ENCODE measurements at regions not wholly inside any gene's neighbourhood (a gene's known extent, or its start where the extent isn't known, plus 50 kb on each side); places are given as distances from the start of the nearest gene placed in this dataset.
A peak's percentile ranks its signal among the peaks of the same experiment; 100 is the strongest.
"Not testable (repeated sequence)": the region's sequence is repeated elsewhere in the genome, so short reads cannot be mapped to it uniquely, and the experiment has no call there.

- in situ Hi-C loops (cut with HindIII; ENCODE audit: low sequenced_read_pairs) = no loop called here
- TF ChIP-seq CTCF (IDR thresholded peaks at IDR 0.05; ENCODE audit: low read depth, low read length) = no peak
- no peak for DNase-seq (ENCODE audit: low read depth, low spot score)
- H3K4me3 ChIP-seq (ENCODE audit: low read depth, low read length) = no peak overlapping the region
Observed at GRCh38 chr12:124470806-124471205, 96.6 kb downstream of the NCOR2 start.

- in situ Hi-C loops (cut with HindIII; ENCODE audit: low sequenced_read_pairs) = no loop called here
- no peak for DNase-seq (ENCODE audit: low read depth, low spot score)
- H3K4me3 ChIP-seq (ENCODE audit: low read depth, low read length) = no peak overlapping the region
- TF ChIP-seq CTCF (IDR thresholded peaks at IDR 0.05; ENCODE audit: low read depth, low read length) = no peak
Observed at GRCh38 chr12:124470139-124470538, 97.3 kb downstream of the NCOR2 start.

DNA sequence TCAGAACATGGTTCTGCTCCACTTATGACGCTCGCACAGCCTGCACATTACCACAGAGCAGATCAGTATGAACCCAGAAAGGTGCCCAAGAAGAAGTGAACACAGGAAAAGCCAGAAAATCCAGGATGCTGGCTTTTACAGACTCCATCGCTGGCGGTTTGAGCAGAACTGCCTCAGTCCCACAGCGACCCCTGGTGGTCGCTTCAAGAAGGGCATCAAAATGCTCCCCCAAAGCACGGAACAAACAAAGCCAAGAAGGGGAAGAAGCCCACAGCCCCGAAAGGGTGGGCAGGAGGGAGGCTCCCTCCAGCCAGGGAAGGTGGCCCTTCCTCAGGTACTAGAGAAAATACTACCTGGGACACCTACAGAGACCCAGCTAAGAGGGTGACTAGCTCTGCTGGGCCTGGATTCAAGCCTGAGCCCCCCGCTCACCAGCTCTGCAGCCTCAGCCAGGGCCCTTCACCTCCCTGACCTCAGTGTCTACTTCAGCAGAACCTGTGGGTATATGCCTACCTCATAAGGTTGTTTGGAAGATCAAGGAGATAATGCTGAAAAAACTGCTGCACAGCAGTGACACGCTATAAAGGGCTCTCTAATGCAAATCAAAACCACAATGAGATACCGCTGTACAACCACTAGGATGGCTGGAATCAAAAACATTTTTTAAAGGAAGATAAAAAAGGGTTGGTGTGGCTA lies 98.1 kb downstream of the NCOR2 start:
- no peak overlapping the region for H3K4me3 ChIP-seq (ENCODE audit: low read depth, low read length)
- DNase-seq (ENCODE audit: low read depth, low spot score) = no peak
- TF ChIP-seq CTCF (IDR thresholded peaks at IDR 0.05; ENCODE audit: low read depth, low read length) = peak; percentile 75
- in situ Hi-C loops (cut with HindIII; ENCODE audit: low sequenced_read_pairs) = no loop called here

DNA sequence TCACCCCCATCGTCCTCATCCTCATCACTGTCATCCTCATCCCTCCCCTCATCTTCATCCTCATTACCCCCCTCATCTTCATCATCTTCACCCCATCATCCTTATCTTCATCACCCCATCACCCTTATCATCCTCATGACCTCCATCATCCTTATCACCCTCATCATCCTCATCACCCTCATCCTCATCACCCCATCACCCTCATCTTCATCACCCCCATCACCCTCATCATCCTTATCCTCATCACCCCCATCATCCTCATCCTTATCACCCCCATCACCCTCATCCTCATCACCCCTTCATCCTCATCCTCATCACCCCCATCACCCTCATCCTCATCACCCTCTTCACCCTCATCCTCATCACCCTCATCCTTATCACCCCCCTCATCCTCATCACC lies 99.9 kb downstream of the NCOR2 start:
- H3K4me3 ChIP-seq (ENCODE audit: low read depth, low read length); in situ Hi-C loops (cut with HindIII; ENCODE audit: low sequenced_read_pairs); DNase-seq (ENCODE audit: low read depth, low spot score): not testable (repeated sequence)

DNA sequence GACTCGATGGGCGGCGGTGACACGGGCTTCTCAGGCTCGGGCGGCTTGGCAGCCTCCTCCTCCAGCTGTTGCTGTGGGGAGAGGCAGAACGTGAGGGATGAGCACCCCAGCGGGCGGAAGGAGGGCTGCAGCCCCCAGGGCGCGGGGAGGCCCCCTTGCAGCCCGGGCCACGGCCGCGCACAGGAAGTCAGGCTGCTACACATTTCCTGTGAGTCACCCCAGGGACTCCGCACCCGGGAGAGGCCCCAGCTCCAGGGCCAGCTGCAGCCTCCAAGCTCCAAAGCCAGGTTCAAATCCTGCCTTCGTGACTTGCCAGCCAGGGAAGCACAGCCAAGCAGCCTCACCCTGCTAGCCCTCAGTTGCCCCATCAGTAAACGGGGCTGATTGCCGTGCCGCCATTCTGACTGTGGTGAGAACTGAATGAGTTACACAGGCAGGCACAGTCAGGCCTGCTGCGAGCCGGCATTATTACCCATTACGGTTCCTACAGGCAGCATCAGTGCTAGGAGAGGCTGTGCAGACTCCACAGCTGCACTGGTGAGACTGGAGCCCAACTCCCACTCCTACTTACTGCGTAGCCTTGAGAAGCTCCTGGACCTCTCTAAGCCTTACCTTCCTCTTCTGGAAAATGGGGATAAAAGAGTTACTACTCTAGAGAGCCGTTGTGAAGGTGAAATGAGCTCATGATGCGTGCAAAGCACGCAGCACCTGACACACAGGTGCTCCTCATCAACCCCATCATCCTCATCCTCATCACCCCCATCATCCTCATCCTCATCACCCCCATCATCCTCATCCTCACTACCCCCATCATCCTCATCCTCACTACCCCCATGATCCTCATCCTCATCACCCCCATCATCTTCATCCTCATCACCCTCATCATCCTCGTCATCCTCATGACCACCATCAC lies 100.9 kb downstream of the NCOR2 start:
- no peak overlapping the region for H3K4me3 ChIP-seq (ENCODE audit: low read depth, low read length)
- DNase-seq (ENCODE audit: low read depth, low spot score) = peak; percentile 75
- in situ Hi-C loops (cut with HindIII; ENCODE audit: low sequenced_read_pairs) = no loop called here
- peak; percentile 15 for TF ChIP-seq CTCF (IDR thresholded peaks at IDR 0.05; ENCODE audit: low read depth, low read length)

DNA sequence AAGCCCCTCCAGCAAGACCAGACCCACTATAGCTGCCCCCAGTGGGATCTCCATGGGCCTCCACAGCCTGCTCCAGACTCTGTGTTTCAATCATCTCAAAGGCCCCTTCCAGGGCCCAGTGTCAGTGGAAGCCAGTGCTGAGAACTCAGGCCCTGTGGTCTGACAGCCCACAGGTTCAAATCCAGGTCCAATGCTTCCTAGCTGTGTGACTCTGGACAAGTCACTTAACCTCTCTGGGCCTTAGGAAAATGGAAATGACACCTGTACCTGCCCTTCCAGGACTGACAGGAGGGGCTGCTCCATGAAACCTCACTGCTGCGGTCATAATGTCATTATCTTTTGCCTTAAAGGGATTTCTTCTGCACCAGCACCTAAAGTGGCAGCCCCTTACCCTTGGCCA lies 101.9 kb downstream of the NCOR2 start:
- no peak overlapping the region for H3K4me3 ChIP-seq (ENCODE audit: low read depth, low read length)
- in situ Hi-C loops (cut with HindIII; ENCODE audit: low sequenced_read_pairs) = no loop called here
- TF ChIP-seq CTCF (IDR thresholded peaks at IDR 0.05; ENCODE audit: low read depth, low read length) = no peak
- no peak for DNase-seq (ENCODE audit: low read depth, low spot score)

DNA sequence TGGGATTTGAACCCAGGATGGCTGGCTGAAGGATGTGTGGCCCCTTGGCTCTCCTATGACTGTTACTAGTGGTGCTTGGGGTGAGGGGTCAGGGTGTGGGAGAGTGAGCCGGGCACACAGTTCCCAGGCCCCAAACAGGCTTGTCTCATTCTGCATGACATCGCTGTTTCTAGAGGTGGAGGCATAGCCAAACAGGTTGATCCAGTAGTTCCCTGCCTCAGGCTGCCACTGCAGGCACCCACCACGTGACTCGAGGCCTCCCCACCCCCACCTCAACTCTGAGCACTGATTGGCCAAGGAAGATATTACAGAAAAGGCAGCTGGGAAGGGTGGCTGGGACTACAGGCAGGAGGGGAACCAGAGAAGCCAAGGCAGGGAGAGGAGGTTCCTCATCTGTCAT lies 102.6 kb downstream of the NCOR2 start:
- H3K4me3 ChIP-seq (ENCODE audit: low read depth, low read length) = no peak overlapping the region
- DNase-seq (ENCODE audit: low read depth, low spot score) = no peak
- no peak for TF ChIP-seq CTCF (IDR thresholded peaks at IDR 0.05; ENCODE audit: low read depth, low read length)
- in situ Hi-C loops (cut with HindIII; ENCODE audit: low sequenced_read_pairs) = no loop called here
